ENCODE measurements at regions not wholly inside any gene's neighbourhood (a gene's known extent, or its start where the extent isn't known, plus 50 kb on each side); places are given as distances from the start of the nearest gene placed in this dataset.
"Not testable (repeated sequence)": the region's sequence is repeated elsewhere in the genome, so short reads cannot be mapped to it uniquely, and the experiment has no call there.

GRCh38 chr21:10359120-10359519, 162.3 kb upstream of the TPTE start:
- TF ChIP-seq POLR2A (IDR thresholded peaks at IDR 0.05); POLR2AphosphoS5 (IDR thresholded peaks at IDR 0.05); CTCF (IDR thresholded peaks at IDR 0.05 in 8 of 11, conservative IDR thresholded peaks at IDR 0.05 in 3 of 11): not testable (repeated sequence)
